ENCODE measurements at regions not wholly inside any gene's neighbourhood (a gene's known extent, or its start where the extent isn't known, plus 50 kb on each side); places are given as distances from the start of the nearest gene placed in this dataset.

DNA sequence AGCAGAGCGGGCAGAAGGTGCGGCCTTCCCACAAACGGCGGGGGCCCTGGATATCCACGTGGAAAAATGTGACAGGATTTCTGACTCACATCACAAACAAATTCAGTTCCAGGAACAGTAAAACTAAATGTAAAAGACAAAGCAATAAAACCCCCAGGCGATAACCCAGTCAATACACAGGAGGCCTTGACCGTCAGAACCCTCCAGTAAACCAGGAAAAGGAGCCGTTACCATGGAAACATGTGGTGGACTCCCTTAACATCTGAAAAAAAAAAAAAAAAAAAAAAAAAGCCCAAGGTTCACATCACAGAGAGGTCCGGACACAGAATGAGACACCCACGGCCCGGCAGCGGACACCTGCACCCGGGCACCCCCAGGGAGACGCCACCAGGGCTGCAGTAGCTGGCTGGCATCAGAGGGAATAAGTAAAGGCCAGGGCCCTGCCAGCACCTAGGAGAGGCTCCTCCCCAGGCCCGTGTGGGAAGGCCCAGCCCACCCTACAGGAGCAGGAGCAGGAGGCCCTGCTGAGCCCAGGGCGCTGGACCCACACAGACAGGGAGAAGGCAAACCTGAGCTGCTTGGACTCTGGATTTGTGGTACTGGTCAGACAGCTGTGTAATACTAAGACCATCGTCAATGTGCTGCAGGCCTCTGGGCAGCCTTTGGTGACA lies 83.7 kb downstream of the TMEM18 start:
- ChIA-PET POLR2A (no interaction called here), CTCF (no interaction called here), RAD21 (ENCODE audit: low non-redundant PET in 1 of 2, low total read pairs in 2 of 2, uncharacterized antibody in 2 of 2, unreplicated experiment in 2 of 2) (no interaction called here)
- intact Hi-C loops (cut with micrococcal nuclease) = no loop called here
- DNase-seq (ENCODE audit: low read depth, low spot score) (no peak), ATAC-seq (no peak)
- TF ChIP-seq SIN3A (IDR thresholded peaks at IDR 0.05; ENCODE audit: low read depth) (no peak), YY1 (IDR thresholded peaks at IDR 0.05; ENCODE audit: extremely low read depth, insufficient replicate concordance, low read depth, low read length) (no peak), EGR1 (IDR thresholded peaks at IDR 0.05; ENCODE audit: low read depth) (no peak), POLR2A (IDR thresholded peaks at IDR 0.05; ENCODE audit: borderline replicate concordance, extremely low read depth, insufficient read depth, insufficient read length) (no peak), ZNF274 (IDR thresholded peaks at IDR 0.05; ENCODE audit: low read depth, low read length) (no peak), RAD21 (IDR thresholded peaks at IDR 0.05; ENCODE audit: low read depth) (no peak), SP1 (IDR thresholded peaks at IDR 0.05; ENCODE audit: low read depth) (no peak), ZBTB33 (IDR thresholded peaks at IDR 0.05; ENCODE audit: extremely low read depth, insufficient replicate concordance, low read length) (no peak), ZFX (IDR thresholded peaks at IDR 0.05) (no peak), CBX3 (IDR thresholded peaks at IDR 0.05; ENCODE audit: low read depth) (no peak)
- TF ChIP-seq, protein P1, sequence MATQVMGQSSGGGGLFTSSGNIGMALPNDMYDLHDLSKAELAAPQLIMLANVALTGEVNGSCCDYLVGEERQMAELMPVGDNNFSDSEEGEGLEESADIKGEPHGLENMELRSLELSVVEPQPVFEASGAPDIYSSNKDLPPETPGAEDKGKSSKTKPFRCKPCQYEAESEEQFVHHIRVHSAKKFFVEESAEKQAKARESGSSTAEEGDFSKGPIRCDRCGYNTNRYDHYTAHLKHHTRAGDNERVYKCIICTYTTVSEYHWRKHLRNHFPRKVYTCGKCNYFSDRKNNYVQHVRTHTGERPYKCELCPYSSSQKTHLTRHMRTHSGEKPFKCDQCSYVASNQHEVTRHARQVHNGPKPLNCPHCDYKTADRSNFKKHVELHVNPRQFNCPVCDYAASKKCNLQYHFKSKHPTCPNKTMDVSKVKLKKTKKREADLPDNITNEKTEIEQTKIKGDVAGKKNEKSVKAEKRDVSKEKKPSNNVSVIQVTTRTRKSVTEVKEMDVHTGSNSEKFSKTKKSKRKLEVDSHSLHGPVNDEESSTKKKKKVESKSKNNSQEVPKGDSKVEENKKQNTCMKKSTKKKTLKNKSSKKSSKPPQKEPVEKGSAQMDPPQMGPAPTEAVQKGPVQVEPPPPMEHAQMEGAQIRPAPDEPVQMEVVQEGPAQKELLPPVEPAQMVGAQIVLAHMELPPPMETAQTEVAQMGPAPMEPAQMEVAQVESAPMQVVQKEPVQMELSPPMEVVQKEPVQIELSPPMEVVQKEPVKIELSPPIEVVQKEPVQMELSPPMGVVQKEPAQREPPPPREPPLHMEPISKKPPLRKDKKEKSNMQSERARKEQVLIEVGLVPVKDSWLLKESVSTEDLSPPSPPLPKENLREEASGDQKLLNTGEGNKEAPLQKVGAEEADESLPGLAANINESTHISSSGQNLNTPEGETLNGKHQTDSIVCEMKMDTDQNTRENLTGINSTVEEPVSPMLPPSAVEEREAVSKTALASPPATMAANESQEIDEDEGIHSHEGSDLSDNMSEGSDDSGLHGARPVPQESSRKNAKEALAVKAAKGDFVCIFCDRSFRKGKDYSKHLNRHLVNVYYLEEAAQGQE (IDR thresholded peaks at IDR 0.05; ENCODE audit: low read depth) = no peak
- no peaks in the 10 kb centered on the region for H3K36me3 ChIP-seq (ENCODE audit: control insufficient read depth in 1 of 2, insufficient read depth in 2 of 2, low read length in 2 of 2)
- BruUV-seq (replicated peaks) = no TSS peak
- H3K4me3 ChIP-seq (replicated peaks in 1 of 2; ENCODE audit: low read depth in 1 of 2, low read length in 2 of 2) = no peak overlapping the region
- no peaks in the 10 kb centered on the region for H4K20me1 ChIP-seq (ENCODE audit: insufficient read depth)
- H3K27me3 ChIP-seq (ENCODE audit: insufficient read depth, low read length) = no peaks in the 10 kb centered on the region
- no peak overlapping the region for H2AFZ ChIP-seq (ENCODE audit: low read depth, low read length, poor library complexity, severe bottlenecking)
- no peaks in the 10 kb centered on the region for H3K9me3 ChIP-seq (ENCODE audit: control insufficient read depth in 1 of 2, insufficient read depth in 1 of 2, low read depth in 1 of 2, low read length in 2 of 2)
- no peak overlapping the region for H3K4me2 ChIP-seq (ENCODE audit: low read length)
- no peak overlapping the region for H3K9ac ChIP-seq (ENCODE audit: low read length)
- no peaks in the 10 kb centered on the region for H3K4me1 ChIP-seq (ENCODE audit: control insufficient read depth in 1 of 2, insufficient read depth in 2 of 2, low read length in 2 of 2)
- no peaks in the 10 kb centered on the region for H3K79me2 ChIP-seq (ENCODE audit: insufficient read depth, low read length)
- no peaks in the 10 kb centered on the region for H3K9me2 ChIP-seq (ENCODE audit: insufficient read depth)
- H3K27ac ChIP-seq (ENCODE audit: low read depth, low read length) = no peak overlapping the region

Data from HCT116 (cell line).